Calu3 (cell line): ENCODE measurements at regions not wholly inside any gene's neighbourhood (a gene's known extent, or its start where the extent isn't known, plus 50 kb on each side); places are given as distances from the start of the nearest gene placed in this dataset.

Source experiments
- BruUV-seq: library from RNA; stranded (reverse); fragments of 400-500 nt; replicated peaks from 2 replicates; lab custom pipeline; 2021; lab: Mats Ljungman, UMichigan
- CTCF ChIA-PET: fragments of 300-600 bp; sonication (Branson Sonifier 250); formaldehyde crosslinking; loops from one replicate; lab custom pipeline; 2022; ENCODE audit warnings: antibody characterized with exemption; lab: Charles Lee
- DNase-seq: peaks from one replicate; pipeline ENCODE4 v3.0.0; 2022
- H3K27ac Mint-ChIP-seq: one replicate; pipeline ENCODE4 v1.8.0; 2022; ENCODE audit warnings: mixed read lengths; ENCODE audit not compliant: unreplicated experiment
- H3K27me3 Mint-ChIP-seq: one replicate; pipeline ENCODE4 v1.8.0; 2022; ENCODE audit warnings: mixed read lengths; ENCODE audit not compliant: unreplicated experiment
- H3K36me3 Mint-ChIP-seq: one replicate; pipeline ENCODE4 v1.8.0; 2022; ENCODE audit warnings: mild to moderate bottlenecking, moderate library complexity, mixed read lengths; ENCODE audit not compliant: insufficient read depth, unreplicated experiment
- H3K4me1 Mint-ChIP-seq: one replicate; pipeline ENCODE4 v1.8.0; 2022; ENCODE audit warnings: mild to moderate bottlenecking, low read depth, mixed read lengths; ENCODE audit not compliant: unreplicated experiment
- H3K4me3 Mint-ChIP-seq: one replicate; pipeline ENCODE4 v1.8.0; 2022; ENCODE audit warnings: mild to moderate bottlenecking, low read depth, moderate library complexity, mixed read lengths; ENCODE audit not compliant: unreplicated experiment
- H3K9me3 Mint-ChIP-seq: one replicate; pipeline ENCODE4 v1.8.0; 2022; ENCODE audit warnings: low read depth, mixed read lengths; ENCODE audit not compliant: unreplicated experiment
- CTCF ChIP-seq: fragments of 200-600 bp; IDR thresholded peaks from one replicate; pipeline ENCODE4 v1.8.0; 2022; ENCODE audit warnings: antibody characterized with exemption; ENCODE audit not compliant: unreplicated experiment
- intact Hi-C: fragments of 100-400 bp; cut with micrococcal nuclease; formaldehyde crosslinking; loops from one replicate; pipeline ENCODE4 v1.10.0; 2022; ENCODE audit not compliant: unreplicated experiment

- CTCF ChIA-PET = no interaction called here
- Mint-ChIP-seq H3K36me3 (no peaks in the 10 kb centered on the region), H3K9me3 (peaks cover 5% of the 10 kb centered on the region), H3K4me1 (no peaks in the 10 kb centered on the region), H3K27me3 (peaks cover 34% of the 10 kb centered on the region), H3K4me3 (no peak overlapping the region), H3K27ac (no peak overlapping the region)
- no peak for TF ChIP-seq CTCF
- intact Hi-C loops = no loop called here
- no TSS peak for BruUV-seq
- no peak for DNase-seq
These were observed 70.7 kb upstream of the VASH1 start for GRCh38 chr14:76690502-76691105.

- Mint-ChIP-seq H3K9me3 (peaks cover 5% of the 10 kb centered on the region), H3K36me3 (no peaks in the 10 kb centered on the region), H3K4me3 (no peak overlapping the region), H3K27ac (no peak overlapping the region), H3K27me3 (peaks cover 69% of the 10 kb centered on the region), H3K4me1 (no peaks in the 10 kb centered on the region)
- TF ChIP-seq CTCF = no peak
- no peak for DNase-seq
- intact Hi-C loops = no loop called here
- BruUV-seq = no TSS peak
- CTCF ChIA-PET = no interaction called here
These were observed 67.2 kb upstream of the VASH1 start for GRCh38 chr14:76694106-76694505.

GRCh38 chr14:76695263-76695920, 65.9 kb upstream of the VASH1 start:
- H3K4me1 Mint-ChIP-seq = no peaks in the 10 kb centered on the region
- no peak overlapping the region for H3K4me3 Mint-ChIP-seq
- no peak overlapping the region for H3K27ac Mint-ChIP-seq
- CTCF ChIA-PET = no interaction called here
- no peaks in the 10 kb centered on the region for H3K36me3 Mint-ChIP-seq
- no peak for TF ChIP-seq CTCF
- no peak for DNase-seq
- intact Hi-C loops = no loop called here
- H3K27me3 Mint-ChIP-seq = peaks cover 82% of the 10 kb centered on the region
- no TSS peak for BruUV-seq
- H3K9me3 Mint-ChIP-seq = peaks cover 5% of the 10 kb centered on the region

GRCh38 chr14:76696361-76696760, 64.9 kb upstream of the VASH1 start:
- no peak overlapping the region for H3K27ac Mint-ChIP-seq
- H3K4me3 Mint-ChIP-seq = no peak overlapping the region

More at GRCh38 chr14:76696361-76696760, 64.9 kb upstream of the VASH1 start:
- Mint-ChIP-seq H3K36me3 (no peaks in the 10 kb centered on the region), H3K9me3 (peaks cover 2% of the 10 kb centered on the region), H3K4me1 (no peaks in the 10 kb centered on the region), H3K27me3 (peaks cover 88% of the 10 kb centered on the region)
- CTCF ChIA-PET = no interaction called here
- no TSS peak for BruUV-seq
- intact Hi-C loops = no loop called here
- DNase-seq = no peak
- no peak for TF ChIP-seq CTCF
